Right lobe of liver (tissue), 6 donors: ENCODE measurements at regions not wholly inside any gene's neighbourhood (a gene's known extent, or its start where the extent isn't known, plus 50 kb on each side); places are given as distances from the start of the nearest gene placed in this dataset.

Experiments used
- ATAC-seq, 4 donors: fragments of 200-7000 bp; cut with Tn5 transposase; one replicate each; pipeline ENCODE4 v1.9.1; 2020; ENCODE audit warnings: mild to moderate bottlenecking in 4 of 4, moderate library complexity in 4 of 4
- DNase-seq, 3 donors: peaks; one replicate each; pipeline ENCODE4 v3.0.0-alpha.2; 2020
- H3K27ac ChIP-seq, 3 donors: fragments of 200-600 bp; one replicate each; pipeline ENCODE4 v1.8.0; 2022
- H3K27me3 ChIP-seq, 2 donors: fragments of 200-600 bp; one replicate each; pipeline ENCODE4 v1.8.0; 2022
- H3K36me3 ChIP-seq, 4 donors: fragments of 200-600 bp; sonication (generic) in 1 of 4; one replicate each; pipeline versions ENCODE4 v1.5.1 to v1.8.0; 2017 to 2022; ENCODE audit warnings: control low read depth in 1 of 4
- H3K4me1 ChIP-seq, 4 donors: fragments of 200-600 bp; sonication (generic) in 1 of 4; one replicate each; pipeline versions ENCODE4 v1.5.1 to v1.8.0; 2017 to 2022; ENCODE audit warnings: control low read depth in 1 of 4
- H3K4me3 ChIP-seq, 3 donors: fragments of 200-600 bp; one replicate each; pipeline ENCODE4 v1.8.0; 2022
- H3K9me3 ChIP-seq, 4 donors: fragments of 200-600 bp; sonication (generic) in 1 of 4; one replicate each; pipeline versions ENCODE4 v1.5.1 to v1.8.0; 2017 to 2022; ENCODE audit warnings: control low read depth in 1 of 4
- CTCF ChIP-seq, 4 donors: fragments of 200-600 bp in 3 of 4; fragments of 450-650 bp in 1 of 4; IDR thresholded peaks; one replicate each; pipeline versions ENCODE4 v1.5.1 to v1.8.0; 2016 to 2022; ENCODE audit warnings: antibody characterized with exemption in 4 of 4, mild to moderate bottlenecking in 2 of 4
- POLR2A ChIP-seq: fragments of 450-650 bp; IDR thresholded peaks from one replicate; pipeline ENCODE4 v1.6.1; 2017; ENCODE audit warnings: antibody characterized with exemption, mild to moderate bottlenecking
- whole genome bisulfite sequencing: methylation state at CpG from one replicate; pipeline ENCODE4 v1.1.6; 2018; ENCODE audit warnings: low coverage, low lambda C conversion rate; ENCODE audit not compliant: insufficient coverage; ENCODE audit errors: missing lambda C conversion rate; 5-methylcytosine and 5-hydroxymethylcytosine counted together
- intact Hi-C, 2 donors: fragments of 100-400 bp; cut with DNase I; formaldehyde crosslinking; loops; one replicate each; pipeline versions ENCODE4 v1.11.2 to v1.14.1; 2022
- donor health status: DM: no; HTN: yes; CAD: no.
- donor health status: DM: no; HTN: no; CAD: no.
- donor health status: DM: no; HTN: no; CAD: no.
- donor health status: DM: no; HTN: yes; CAD: no.
- donor health status: DM: no; HTN: yes; CAD: no.

- Histone ChIP-seq H3K9me3 (no peaks in the 10 kb centered on the region), H3K4me3 (no peak overlapping the region), H3K4me1 (no peaks in the 10 kb centered on the region), H3K27ac (no peak overlapping the region), H3K36me3 (no peaks in the 10 kb centered on the region), H3K27me3 (no peaks in the 10 kb centered on the region)
- TF ChIP-seq CTCF (IDR thresholded peaks at IDR 0.05) (no peak), POLR2A (no peak)
- ATAC-seq (no peak), DNase-seq (no peak)
- WGBS: 80% methylated on average over 11 of the region's 11 CpGs
- intact Hi-C loops: no loop called here
Observed at GRCh38 chr14:104351849-104352492, 213.6 kb downstream of the KIF26A start.

- H3K4me1 ChIP-seq: no peaks in the 10 kb centered on the region
- TF ChIP-seq CTCF (IDR thresholded peaks at IDR 0.05) (no peak), POLR2A (no peak)
- H3K36me3 ChIP-seq: no peaks in the 10 kb centered on the region
- WGBS: 78% methylated on average over 7 of the region's 13 CpGs
- no peak overlapping the region for H3K4me3 ChIP-seq
- H3K27me3 ChIP-seq: no peaks in the 10 kb centered on the region
- intact Hi-C loops: no loop called here
- no peak overlapping the region for H3K27ac ChIP-seq
- ATAC-seq: no peak
- H3K9me3 ChIP-seq: no peaks in the 10 kb centered on the region
- DNase-seq: no peak
Observed at GRCh38 chr14:104352493-104353220, 214.3 kb downstream of the KIF26A start.

- no peaks in the 10 kb centered on the region for H3K4me1 ChIP-seq
- no peaks in the 10 kb centered on the region for H3K27me3 ChIP-seq
- 76% methylated on average over 5 of the region's 14 CpGs for WGBS
- peak in 2 of 3 donors; percentile 10 to 36 for DNase-seq
- H3K4me3 ChIP-seq: no peak overlapping the region
- H3K36me3 ChIP-seq: no peaks in the 10 kb centered on the region
- ATAC-seq: no peak
- H3K27ac ChIP-seq: no peak overlapping the region
- TF ChIP-seq CTCF (IDR thresholded peaks at IDR 0.05) (no peak), POLR2A (no peak)
- no peaks in the 10 kb centered on the region for H3K9me3 ChIP-seq
- intact Hi-C loops: no loop called here
Observed at GRCh38 chr14:104353221-104353920, 215.0 kb downstream of the KIF26A start.

GRCh38 chr14:104353921-104354701 lies 215.7 kb downstream of the KIF26A start:
- Histone ChIP-seq H3K27ac (no peak overlapping the region), H3K36me3 (no peaks in the 10 kb centered on the region), H3K4me1 (no peaks in the 10 kb centered on the region), H3K27me3 (no peaks in the 10 kb centered on the region), H3K9me3 (no peaks in the 10 kb centered on the region), H3K4me3 (no peak overlapping the region)
- intact Hi-C loops: no loop called here
- TF ChIP-seq CTCF (IDR thresholded peaks at IDR 0.05) (no peak), POLR2A (no peak)
- DNase-seq: peak; percentile 46 to 60 (median 53)
- ATAC-seq: peak; percentile 53 to 85 (median 58)
- WGBS: 8% methylated on average over 5 of the region's 22 CpGs
